Activated CD4-positive, alpha-beta memory T cell treated with anti-CD3 and anti-CD28 coated beads for 36 hours (primary cell): ENCODE measurements at regions not wholly inside any gene's neighbourhood (a gene's known extent, or its start where the extent isn't known, plus 50 kb on each side); places are given as distances from the start of the nearest gene placed in this dataset.
A peak's percentile ranks its signal among the peaks of the same experiment; 100 is the strongest.
"Not testable (repeated sequence)": the region's sequence is repeated elsewhere in the genome, so short reads cannot be mapped to it uniquely, and the experiment has no call there.

Source experiments
- CTCF ChIA-PET: fragments of 350-600 bp; sonication (Branson Sonifier 250); formaldehyde crosslinking; loops from one replicate; lab custom pipeline; 2021; ENCODE audit warnings: antibody characterized with exemption, inconsistent platforms; lab: Charles Lee
- POLR2A ChIA-PET: fragments of 350-600 bp; sonication (Branson Sonifier 250); formaldehyde crosslinking; loops from one replicate; lab custom pipeline; 2021; ENCODE audit warnings: antibody characterized with exemption; lab: Charles Lee
- DNase-seq: peaks from one replicate; pipeline ENCODE4 v3.0.0-alpha.2; 2020
- H3K27ac Mint-ChIP-seq: one replicate; pipeline ENCODE4 v1.8.0; 2021; ENCODE audit warnings: mixed read lengths
- H3K27me3 Mint-ChIP-seq: one replicate; pipeline ENCODE4 v1.8.0; 2021; ENCODE audit warnings: mixed read lengths
- H3K36me3 Mint-ChIP-seq: one replicate; pipeline ENCODE4 v1.8.0; 2021; ENCODE audit warnings: mixed read lengths
- H3K4me1 Mint-ChIP-seq: one replicate; pipeline ENCODE4 v1.8.0; 2021; ENCODE audit warnings: low read depth, mixed read lengths
- H3K4me3 Mint-ChIP-seq: one replicate; pipeline ENCODE4 v1.8.0; 2021; ENCODE audit warnings: mild to moderate bottlenecking, mixed read lengths
- H3K9me3 Mint-ChIP-seq: one replicate; pipeline ENCODE4 v1.8.0; 2021; ENCODE audit warnings: mixed read lengths
- intact Hi-C: fragments of 100-400 bp; cut with micrococcal nuclease; formaldehyde crosslinking; loops from one replicate; pipeline ENCODE4 v1.15.1; 2023

DNA sequence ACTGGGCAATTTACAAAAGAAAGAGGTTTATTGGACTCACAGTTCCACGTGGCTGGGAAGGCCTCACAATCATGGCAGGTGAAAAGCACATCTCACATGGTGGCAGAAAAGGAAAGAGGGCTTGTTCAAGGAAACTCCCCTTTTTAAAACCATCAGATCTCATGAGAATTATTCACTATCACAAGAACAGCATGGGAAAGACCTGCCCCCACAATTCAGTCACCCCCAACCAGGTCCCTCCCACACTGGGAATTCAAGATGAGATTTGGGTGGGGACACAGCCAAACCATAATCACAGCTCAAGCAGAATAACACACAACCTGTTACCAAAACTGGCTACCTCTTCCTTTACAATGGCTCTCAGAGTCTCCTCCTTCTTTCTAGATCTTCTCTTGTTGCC, 85.5 kb downstream of the VCPKMT start:
- peaks cover 15% of the 10 kb centered on the region for H3K4me1 Mint-ChIP-seq
- H3K27me3 Mint-ChIP-seq, POLR2A ChIA-PET, H3K9me3 Mint-ChIP-seq, CTCF ChIA-PET, DNase-seq, H3K4me3 Mint-ChIP-seq, intact Hi-C loops: not testable (repeated sequence)
- peaks cover 46% of the 10 kb centered on the region for H3K36me3 Mint-ChIP-seq
- peak overlapping the region; percentile 13 for H3K27ac Mint-ChIP-seq

DNA sequence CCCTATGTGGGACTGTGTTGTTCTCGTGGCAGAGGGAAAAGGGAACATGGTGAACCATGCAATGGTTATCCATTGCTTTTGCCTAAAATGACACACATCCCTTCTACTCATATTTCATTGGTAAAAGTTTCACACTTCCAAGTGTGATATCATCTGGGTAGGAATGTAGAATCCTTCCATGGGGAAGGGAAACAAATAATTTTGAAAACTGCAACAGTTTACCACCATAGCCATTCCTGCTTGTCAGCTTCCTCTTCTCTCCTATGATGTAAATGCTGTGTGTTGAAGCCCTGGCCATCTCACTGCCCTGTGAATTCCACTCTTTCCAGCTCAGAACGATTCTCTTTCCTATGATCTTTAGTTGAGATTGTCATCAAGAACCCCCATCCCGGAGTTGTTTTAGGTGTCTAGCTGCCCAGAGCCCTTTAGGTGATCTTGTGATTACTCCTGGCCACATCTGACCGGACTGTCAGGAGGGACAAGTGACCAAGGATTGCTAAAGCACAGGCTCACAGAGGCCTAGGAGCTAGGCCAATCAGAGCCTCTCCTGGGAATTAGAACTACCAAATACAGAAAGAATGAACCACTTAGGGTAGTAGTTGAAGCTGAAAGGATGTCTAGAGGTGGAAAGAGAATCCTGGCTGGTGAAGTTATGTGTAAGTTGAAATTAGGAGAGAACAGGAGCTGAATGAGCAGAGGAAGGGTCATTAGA, 84.6 kb downstream of the VCPKMT start:
- ChIA-PET POLR2A (interaction anchor here (1.2 kb wide), 1 partner anchor 30 kb away, joined by 3 read pairs; no protein-coding TSS in a partner anchor), CTCF (no interaction called here)
- H3K4me1 Mint-ChIP-seq = peaks cover 21% of the 10 kb centered on the region
- no peaks in the 10 kb centered on the region for H3K9me3 Mint-ChIP-seq
- no peak overlapping the region for H3K4me3 Mint-ChIP-seq
- H3K27ac Mint-ChIP-seq = no peak overlapping the region
- DNase-seq = no peak
- H3K36me3 Mint-ChIP-seq = peaks cover 47% of the 10 kb centered on the region
- intact Hi-C loops = no loop called here
- H3K27me3 Mint-ChIP-seq = no peaks in the 10 kb centered on the region

DNA sequence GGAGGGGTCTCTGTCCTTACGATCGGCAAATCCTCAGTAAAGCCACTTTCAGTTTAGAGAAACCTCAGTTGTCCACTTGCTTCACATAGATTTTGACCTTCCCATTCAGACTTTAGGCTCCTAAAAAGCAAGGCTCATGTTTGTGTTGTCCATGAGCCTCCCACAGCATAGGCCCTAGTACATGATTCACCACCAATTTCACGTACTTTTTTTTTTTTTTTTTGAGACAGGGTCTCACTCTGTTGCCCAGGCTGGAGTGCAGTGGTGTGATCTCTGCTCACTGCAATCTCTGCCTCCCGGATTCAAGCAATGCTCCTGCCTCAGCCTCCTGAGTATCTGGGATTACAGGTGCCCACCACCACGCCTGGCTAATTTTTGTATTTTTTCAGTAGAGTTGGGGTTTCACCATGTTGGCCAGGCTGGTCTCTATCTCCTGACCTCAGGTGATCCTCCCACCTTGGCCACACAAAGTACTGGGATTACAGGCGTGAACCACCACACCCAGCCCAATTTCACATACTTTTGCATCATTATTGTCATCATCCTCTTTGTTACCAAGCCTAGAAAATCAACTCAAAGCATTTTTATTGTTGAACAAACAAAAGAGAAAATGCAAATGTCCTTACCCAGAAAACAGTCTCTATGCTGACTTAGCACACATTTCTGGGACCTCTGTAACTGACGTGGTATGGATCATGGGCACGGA, 83.8 kb downstream of the VCPKMT start:
- H3K4me3 Mint-ChIP-seq, DNase-seq, intact Hi-C loops, CTCF ChIA-PET, H3K27me3 Mint-ChIP-seq, H3K27ac Mint-ChIP-seq, H3K9me3 Mint-ChIP-seq: not testable (repeated sequence)
- POLR2A ChIA-PET = interaction anchor here (1.2 kb wide), 1 partner anchor 31 kb away, joined by 3 read pairs; no protein-coding TSS in a partner anchor
- H3K36me3 Mint-ChIP-seq = peaks cover 53% of the 10 kb centered on the region
- peaks cover 27% of the 10 kb centered on the region for H3K4me1 Mint-ChIP-seq

DNA sequence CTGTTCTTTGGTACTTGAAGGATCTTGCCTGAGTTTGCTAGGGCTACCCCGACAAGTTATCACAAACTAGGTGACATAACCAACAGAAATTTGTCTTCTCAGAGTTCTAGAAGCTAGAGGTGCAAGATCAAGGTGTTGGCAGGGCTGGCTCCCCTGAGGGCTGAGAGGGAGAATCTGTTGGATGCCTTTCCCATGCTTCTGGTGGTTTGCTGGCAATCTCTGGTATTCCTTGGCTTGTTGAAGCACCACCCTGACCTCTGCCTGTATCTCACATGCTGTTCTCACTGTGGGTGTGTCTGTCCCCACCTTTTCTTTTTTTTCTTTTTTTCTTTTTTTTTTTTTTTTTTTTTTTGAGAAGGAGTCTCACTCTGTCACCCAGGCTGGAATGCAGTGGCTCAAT, 81.2 kb downstream of the VCPKMT start:
- Mint-ChIP-seq H3K27me3 (no peaks in the 10 kb centered on the region), H3K9me3 (peaks cover 2% of the 10 kb centered on the region), H3K4me1 (peaks cover 51% of the 10 kb centered on the region), H3K4me3 (no peak overlapping the region), H3K27ac (no peak overlapping the region), H3K36me3 (peaks cover 54% of the 10 kb centered on the region)
- ChIA-PET CTCF (no interaction called here), POLR2A (no interaction called here)
- intact Hi-C loops = no loop called here
- DNase-seq = no peak

DNA sequence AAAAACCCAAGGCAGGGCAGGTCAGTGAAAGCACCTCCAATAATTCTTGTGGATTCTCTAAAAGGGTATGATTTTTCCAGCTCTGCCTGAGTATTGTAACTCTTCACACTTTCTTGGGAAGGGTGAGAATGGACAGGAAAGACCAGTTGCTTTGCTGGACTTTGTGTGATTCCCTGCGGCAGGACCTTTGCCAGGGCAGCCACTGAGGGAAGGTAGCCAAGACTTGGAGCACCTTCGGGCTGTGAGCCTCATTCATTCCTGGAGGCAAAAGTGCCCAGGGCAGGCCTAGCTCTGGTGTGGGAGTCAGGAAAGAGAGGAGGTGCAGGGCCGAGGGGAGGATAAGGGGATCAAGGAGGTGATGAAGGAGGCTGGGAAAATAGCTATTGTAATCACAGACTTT, 80.2 kb downstream of the VCPKMT start:
- peaks cover 58% of the 10 kb centered on the region for H3K4me1 Mint-ChIP-seq
- H3K9me3 Mint-ChIP-seq = peaks cover 2% of the 10 kb centered on the region
- no peaks in the 10 kb centered on the region for H3K27me3 Mint-ChIP-seq
- CTCF ChIA-PET = interaction anchor here (0.6 to 4.0 kb wide), 5 partner anchors 14 to 175 kb away, joined by 3 to 28 read pairs (median 4); no protein-coding TSS in a partner anchor
- H3K36me3 Mint-ChIP-seq = peaks cover 56% of the 10 kb centered on the region
- no peak overlapping the region for H3K27ac Mint-ChIP-seq
- POLR2A ChIA-PET = interaction anchor here (0.7 to 6.3 kb wide), 2 partner anchors 35 to 175 kb away, joined by 4 to 262 read pairs; no protein-coding TSS in a partner anchor
- intact Hi-C loops = no loop called here
- no peak overlapping the region for H3K4me3 Mint-ChIP-seq
- no peak for DNase-seq

DNA sequence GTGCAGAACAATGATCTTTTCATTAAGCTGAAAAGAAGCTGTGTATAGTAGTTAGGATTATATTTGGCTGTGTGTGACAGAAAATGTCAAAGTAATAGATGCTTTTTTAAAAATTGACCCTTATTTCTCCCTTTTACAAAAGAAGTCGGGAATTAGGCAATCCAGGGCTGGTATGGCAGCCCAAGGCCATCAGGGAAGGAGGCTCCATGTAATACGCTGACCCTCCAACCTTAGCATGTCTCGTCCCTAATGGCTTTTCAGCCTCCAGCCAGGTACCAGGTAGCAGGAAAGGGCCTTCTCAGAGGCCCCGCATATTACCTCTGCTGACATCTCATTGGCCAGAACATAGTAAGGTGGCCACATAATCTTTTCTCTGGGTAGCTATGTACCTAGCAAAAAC, 79.7 kb downstream of the VCPKMT start:
- intact Hi-C loops = no loop called here
- no peak for DNase-seq
- Mint-ChIP-seq H3K4me1 (peaks cover 61% of the 10 kb centered on the region), H3K36me3 (peaks cover 52% of the 10 kb centered on the region), H3K4me3 (no peak overlapping the region), H3K9me3 (peaks cover 2% of the 10 kb centered on the region), H3K27me3 (no peaks in the 10 kb centered on the region), H3K27ac (peak overlapping the region; percentile 99)
- CTCF ChIA-PET = interaction anchor here (0.7 to 4.0 kb wide), 5 partner anchors 15 to 175 kb away, joined by 3 to 28 read pairs (median 3); no protein-coding TSS in a partner anchor
- POLR2A ChIA-PET = interaction anchor here (4.6 to 6.3 kb wide), 3 partner anchors 35 to 65 kb away, joined by 47 to 262 read pairs (median 104); no protein-coding TSS in a partner anchor

DNA sequence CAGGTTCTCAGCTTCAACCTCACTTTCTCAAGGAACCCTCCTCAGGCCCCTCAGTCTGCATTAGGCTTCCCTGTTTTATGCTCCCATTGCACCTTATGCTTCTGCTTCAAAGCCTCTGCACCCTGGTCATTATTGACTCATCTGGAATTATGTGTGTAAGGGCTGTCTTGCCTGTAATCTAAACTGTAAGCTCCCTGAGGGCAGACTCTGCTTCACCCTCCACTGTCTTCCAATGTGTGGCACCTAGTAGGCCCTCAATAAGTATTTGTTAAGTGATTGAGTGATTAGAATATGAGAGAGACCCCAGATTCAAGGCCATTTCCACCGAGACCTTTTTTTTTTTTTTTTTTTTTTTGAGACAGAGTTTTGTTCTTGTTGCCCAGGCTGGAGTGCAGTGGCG, 79.1 kb downstream of the VCPKMT start:
- ChIA-PET POLR2A (interaction anchor here (1.7 to 6.3 kb wide), 12 partner anchors 10 to 168 kb away, joined by 4 to 262 read pairs (median 27); no protein-coding TSS in a partner anchor), CTCF (interaction anchor here (0.7 to 4.0 kb wide), 9 partner anchors 15 to 176 kb away, joined by 3 to 38 read pairs (median 11); no protein-coding TSS in a partner anchor)
- H3K4me1 Mint-ChIP-seq = peaks cover 64% of the 10 kb centered on the region
- peak overlapping the region; percentile 99 for H3K27ac Mint-ChIP-seq
- H3K9me3 Mint-ChIP-seq = peaks cover 2% of the 10 kb centered on the region
- peaks cover 46% of the 10 kb centered on the region for H3K36me3 Mint-ChIP-seq
- no peaks in the 10 kb centered on the region for H3K27me3 Mint-ChIP-seq
- H3K4me3 Mint-ChIP-seq = peak overlapping the region; percentile 74
- intact Hi-C loops = no loop called here
- no peak for DNase-seq

DNA sequence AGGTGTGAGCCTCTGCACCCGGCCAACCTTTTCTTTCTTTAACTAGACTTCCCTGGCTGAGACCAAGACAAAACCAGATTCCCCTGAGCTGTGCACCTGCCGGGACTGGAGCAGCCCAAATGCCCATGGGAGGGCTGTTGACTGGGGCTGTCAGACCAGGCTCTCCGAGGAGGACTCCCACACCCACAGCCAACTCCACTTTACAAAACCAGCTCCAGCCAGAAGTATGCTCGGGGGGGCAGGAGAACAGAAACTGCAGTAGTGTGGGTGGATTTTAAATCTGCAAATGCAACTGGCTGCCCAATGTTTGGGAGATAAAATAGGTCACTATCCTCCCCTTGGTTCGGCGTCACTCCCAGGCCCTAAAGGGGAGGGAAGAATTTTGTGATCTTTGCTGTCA, 78.5 kb downstream of the VCPKMT start:
- POLR2A ChIA-PET = interaction anchor here (0.7 to 6.3 kb wide), 29 partner anchors 11 to 194 kb away, joined by 3 to 262 read pairs (median 11); partner anchors contain the start of genes ARF6, SOS2 and VCPKMT
- H3K4me1 Mint-ChIP-seq = peaks cover 64% of the 10 kb centered on the region

DNA sequence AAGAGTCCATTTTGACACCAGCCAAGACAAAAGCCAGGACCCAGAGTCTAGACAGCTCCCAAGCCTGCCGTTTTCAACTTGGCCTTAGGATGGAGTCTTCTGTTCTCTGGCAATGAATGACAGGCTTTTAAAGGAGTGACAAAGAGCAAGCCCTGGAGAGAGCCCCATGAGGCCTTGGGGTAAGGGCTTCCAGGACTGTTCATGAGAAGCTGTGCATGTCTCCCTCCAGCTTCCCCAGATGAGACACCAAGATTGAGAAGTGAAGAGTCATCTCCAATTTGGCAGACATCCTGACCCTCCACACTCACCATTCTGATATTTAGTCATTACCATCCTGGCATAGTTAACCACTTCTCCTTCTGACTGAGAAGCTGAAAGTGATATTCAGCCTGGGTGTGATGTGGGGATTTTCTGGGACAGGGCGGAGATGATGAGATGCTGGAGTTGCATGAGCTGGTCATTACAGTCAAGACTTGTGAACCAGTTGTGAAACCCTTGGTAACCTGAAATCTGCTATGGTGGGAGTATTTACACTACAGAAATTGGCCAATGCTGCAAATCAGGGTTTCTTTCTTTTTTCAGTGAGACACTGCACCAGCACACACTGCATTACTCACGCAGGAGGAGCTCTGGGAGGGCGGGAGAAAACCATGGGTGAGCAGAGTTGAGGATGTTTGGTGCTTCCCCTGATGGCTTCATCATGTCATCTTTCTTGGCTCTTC, 77.8 kb downstream of the VCPKMT start:
- Mint-ChIP-seq H3K36me3 (peaks cover 40% of the 10 kb centered on the region), H3K27me3 (no peaks in the 10 kb centered on the region), H3K4me3 (peak overlapping the region; percentile 74), H3K9me3 (peaks cover 2% of the 10 kb centered on the region), H3K4me1 (peaks cover 64% of the 10 kb centered on the region), H3K27ac (peak overlapping the region; percentile 99)
- DNase-seq = peak; percentile 90
- ChIA-PET POLR2A (interaction anchor here (0.5 to 6.3 kb wide), 43 partner anchors 8 to 483 kb away, joined by 3 to 262 read pairs (median 7); partner anchors contain the start of genes ARF6, NEMF, SOS2 and VCPKMT), CTCF (interaction anchor here (0.6 to 4.7 kb wide), 32 partner anchors 11 to 186 kb away, joined by 3 to 64 read pairs (median 5); partner anchors contain the start of genes NEMF and VCPKMT)
- intact Hi-C loops = loop anchor here (1.0 to 2.0 kb wide), 14 partner anchors 17 to 483 kb away; partner anchors contain the start of gene SOS2

More for the DNA sequence above, 78.5 kb downstream of the VCPKMT start:
- Mint-ChIP-seq H3K36me3 (peaks cover 42% of the 10 kb centered on the region), H3K9me3 (peaks cover 2% of the 10 kb centered on the region), H3K4me3 (peak overlapping the region; percentile 74), H3K27ac (peak overlapping the region; percentile 99), H3K27me3 (no peaks in the 10 kb centered on the region)
- peak; percentile 40 for DNase-seq
- CTCF ChIA-PET = interaction anchor here (0.8 to 4.7 kb wide), 23 partner anchors 11 to 186 kb away, joined by 3 to 64 read pairs (median 6); partner anchors contain the start of genes NEMF and VCPKMT
- intact Hi-C loops = loop anchor here (1.0 to 2.0 kb wide), 14 partner anchors 17 to 483 kb away; partner anchors contain the start of gene SOS2

DNA sequence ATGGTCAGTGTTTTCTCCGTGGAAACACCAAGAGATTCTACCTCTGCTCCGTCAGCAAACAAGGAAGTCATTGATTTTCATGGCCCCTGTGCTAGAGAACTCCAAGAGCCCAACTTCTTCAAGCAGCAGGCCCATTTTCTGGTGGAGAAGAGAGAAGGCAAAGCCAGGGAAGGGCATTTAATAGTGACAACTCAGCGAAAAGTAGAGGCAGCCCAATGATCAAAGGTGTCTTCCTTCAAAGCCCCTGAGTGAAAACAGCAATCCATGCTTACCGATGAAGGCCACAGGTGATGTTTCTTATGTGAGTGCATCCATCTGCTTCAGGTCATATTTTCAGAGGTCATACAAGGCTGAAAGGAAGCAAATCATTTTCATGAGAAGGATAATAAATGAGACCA, 77.3 kb downstream of the VCPKMT start:
- H3K27me3 Mint-ChIP-seq = no peaks in the 10 kb centered on the region
- no peak for DNase-seq
- intact Hi-C loops = loop anchor here (2.0 kb wide), 1 partner anchor 192 kb away; the partner anchor contains the start of gene SOS2
- peaks cover 64% of the 10 kb centered on the region for H3K4me1 Mint-ChIP-seq
- POLR2A ChIA-PET = interaction anchor here (0.7 to 6.3 kb wide), 37 partner anchors 8 to 482 kb away, joined by 3 to 262 read pairs (median 8); partner anchors contain the start of genes ARF6, NEMF, SOS2 and VCPKMT
- H3K4me3 Mint-ChIP-seq = peak overlapping the region; percentile 74
- peak overlapping the region; percentile 99 for H3K27ac Mint-ChIP-seq
- CTCF ChIA-PET = interaction anchor here (0.7 to 4.7 kb wide), 22 partner anchors 20 to 187 kb away, joined by 3 to 64 read pairs (median 6); partner anchors contain the start of genes NEMF and VCPKMT
- H3K9me3 Mint-ChIP-seq = peaks cover 2% of the 10 kb centered on the region
- peaks cover 35% of the 10 kb centered on the region for H3K36me3 Mint-ChIP-seq
